WTC11 (cell line): ENCODE measurements at regions not wholly inside any gene's neighbourhood (a gene's known extent, or its start where the extent isn't known, plus 50 kb on each side); places are given as distances from the start of the nearest gene placed in this dataset.
"Not testable (repeated sequence)": the region's sequence is repeated elsewhere in the genome, so short reads cannot be mapped to it uniquely, and the experiment has no call there.

Experiments
- ATAC-seq: fragments of 200-7000 bp; cut with Tn5 transposase; 2 replicates; pipeline ENCODE4 v1.10.0; 2021; ENCODE audit warnings: mild to moderate bottlenecking, moderate library complexity
- CTCF ChIA-PET: fragments of 300-600 bp; sonication (Branson Sonifier 250); formaldehyde crosslinking; loops from one replicate; lab custom pipeline; 2021; ENCODE audit warnings: antibody characterized with exemption; lab: Charles Lee
- POLR2A ChIA-PET: fragments of 350-600 bp; sonication (Branson Sonifier 250); formaldehyde crosslinking; loops from one replicate; lab custom pipeline; 2021; ENCODE audit warnings: antibody characterized with exemption; lab: Charles Lee
- DNase-seq: peaks from one replicate; pipeline ENCODE4 v3.0.0; 2021; ENCODE audit warnings: low spot score
- H3K27ac Mint-ChIP-seq: 2 replicates; pipeline ENCODE4 v1.8.0; 2021; ENCODE audit warnings: mixed read lengths
- H3K27me3 Mint-ChIP-seq: 2 replicates; pipeline ENCODE4 v1.8.0; 2021; ENCODE audit warnings: low read depth, mild to moderate bottlenecking, moderate library complexity, mixed read lengths
- H3K36me3 Mint-ChIP-seq: 2 replicates; pipeline ENCODE4 v1.8.0; 2021; ENCODE audit warnings: mixed read lengths
- H3K4me1 Mint-ChIP-seq: 2 replicates; pipeline ENCODE4 v1.8.0; 2022; ENCODE audit warnings: mixed read lengths
- H3K4me3 Mint-ChIP-seq: 2 replicates; pipeline ENCODE4 v1.8.0; 2021; ENCODE audit warnings: mild to moderate bottlenecking, moderate library complexity, mixed read lengths
- H3K9me3 Mint-ChIP-seq: 2 replicates; pipeline ENCODE4 v1.8.0; 2021; ENCODE audit warnings: mixed read lengths
- ATF6 ChIP-seq: sonication (generic); formaldehyde crosslinking; IDR thresholded peaks from 2 replicates; pipeline ENCODE4 v1.8.1; 2023; ENCODE audit warnings: mild to moderate bottlenecking, missing genetic modification reagents
- CREB1 ChIP-seq: sonication (generic); formaldehyde crosslinking; IDR thresholded peaks from 2 replicates; pipeline ENCODE4 v1.8.0; 2023; ENCODE audit warnings: mild to moderate bottlenecking, missing genetic modification reagents
- ESRRA ChIP-seq: sonication (generic); formaldehyde crosslinking; IDR thresholded peaks from 2 replicates; pipeline ENCODE4 v1.8.1; 2022; ENCODE audit warnings: mild to moderate bottlenecking, missing genetic modification reagents, borderline replicate concordance
- ETV6 ChIP-seq: sonication (generic); formaldehyde crosslinking; IDR thresholded peaks from 2 replicates; pipeline ENCODE4 v1.8.1; 2022; ENCODE audit warnings: mild to moderate bottlenecking, missing genetic modification reagents
- GABPB1 ChIP-seq: sonication (generic); formaldehyde crosslinking; IDR thresholded peaks from 2 replicates; pipeline ENCODE4 v1.8.1; 2023; ENCODE audit warnings: mild to moderate bottlenecking, missing genetic modification reagents
- IRF2 ChIP-seq: sonication (generic); formaldehyde crosslinking; IDR thresholded peaks from 2 replicates; pipeline ENCODE4 v1.8.0; 2022; ENCODE audit warnings: low read depth, missing genetic modification reagents, borderline replicate concordance
- SMAD4 ChIP-seq: sonication (generic); formaldehyde crosslinking; IDR thresholded peaks from 2 replicates; pipeline ENCODE4 v1.8.0; 2022; ENCODE audit warnings: mild to moderate bottlenecking, missing genetic modification reagents
- ZNF425 ChIP-seq: fragments of 250-450 bp; sonication (Bioruptor Pico); conservative IDR thresholded peaks from 2 replicates; pipeline ENCODE4 v1.9.0; 2021; ENCODE audit warnings: mild to moderate bottlenecking
- TF ChIP-seq, protein P1 (sequence below): sonication (generic); formaldehyde crosslinking; IDR thresholded peaks from 2 replicates; pipeline ENCODE4 v1.8.1; 2022; ENCODE audit warnings: low read depth, missing genetic modification reagents, borderline replicate concordance
- TF ChIP-seq, protein P2 (sequence below): sonication (generic); formaldehyde crosslinking; IDR thresholded peaks from 2 replicates; pipeline ENCODE4 v1.8.0; 2023; ENCODE audit warnings: mild to moderate bottlenecking, missing genetic modification reagents

DNA sequence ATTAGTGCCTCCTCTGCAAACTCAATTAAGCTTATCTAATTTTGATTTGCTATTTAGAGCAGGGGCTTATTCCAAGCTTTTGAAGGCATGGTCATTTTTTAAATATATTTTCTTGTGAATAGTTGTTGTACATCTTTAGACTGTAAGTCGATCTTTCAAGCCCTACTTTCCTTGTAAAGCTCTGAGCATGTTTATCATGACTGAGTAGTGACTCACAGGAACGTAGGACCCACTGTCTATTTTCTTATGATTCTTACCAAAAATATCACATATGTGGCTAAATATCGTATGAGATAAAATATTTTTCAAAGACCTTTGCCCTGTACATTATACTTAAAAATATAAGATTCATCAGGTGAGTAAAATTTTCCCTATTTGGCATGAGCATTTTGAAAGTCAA is 440.4 kb upstream of the GRIN3A start (continued):
- TF ChIP-seq IRF2: no peak

DNA sequence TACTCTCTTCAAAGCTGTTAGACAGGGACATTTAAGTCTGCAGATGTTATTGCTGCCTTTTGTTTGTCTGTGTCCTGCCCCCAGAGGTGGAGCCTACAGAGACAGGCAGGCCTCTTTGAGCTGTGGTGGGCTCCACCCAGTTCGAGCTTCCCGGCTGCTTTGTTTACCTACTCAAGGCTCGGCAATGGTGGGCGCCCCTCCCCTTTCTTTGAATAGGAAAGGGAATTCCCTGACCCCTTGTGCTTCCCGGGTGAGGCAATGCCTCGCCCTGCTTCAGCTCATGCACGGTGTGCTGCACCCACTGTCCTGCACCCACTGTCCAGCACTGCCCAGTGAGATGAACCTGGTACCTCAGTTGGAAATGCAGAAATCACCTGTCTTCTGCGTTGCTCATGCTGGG is 435.8 kb upstream of the GRIN3A start:
- DNase-seq, CTCF ChIA-PET, ATAC-seq, H3K4me3 Mint-ChIP-seq, H3K27ac Mint-ChIP-seq, H3K27me3 Mint-ChIP-seq, H3K4me1 Mint-ChIP-seq, POLR2A ChIA-PET: not testable (repeated sequence)
- Mint-ChIP-seq H3K9me3 (peaks cover 58% of the 10 kb centered on the region), H3K36me3 (peaks cover 28% of the 10 kb centered on the region)

DNA sequence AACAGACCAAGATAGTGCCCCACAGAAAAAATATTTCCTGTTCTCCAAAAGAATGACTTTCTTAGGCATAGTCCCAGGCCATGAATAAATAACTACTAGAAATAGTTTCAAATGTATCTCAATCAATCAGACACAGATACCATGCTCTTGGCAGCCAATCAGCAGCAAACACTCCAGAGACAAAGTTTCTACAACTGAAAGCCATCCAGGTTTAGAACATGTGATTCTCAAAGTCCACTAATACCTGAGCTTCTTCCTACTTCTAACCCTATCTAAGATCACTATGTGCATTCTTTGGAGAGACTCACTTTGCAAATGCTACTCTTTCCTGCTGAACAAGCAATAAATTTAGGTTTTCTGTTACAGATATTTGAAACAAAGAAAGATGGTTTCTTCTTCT is 425.8 kb upstream of the GRIN3A start:
- DNase-seq: no peak
- no peak for ATAC-seq
- H3K4me3 Mint-ChIP-seq: no peak overlapping the region
- TF ChIP-seq CREB1 (CRISPR knock-in tag) (no peak), ESRRA (CRISPR knock-in tag) (no peak), ETV6 (CRISPR knock-in tag) (no peak), ATF6 (CRISPR knock-in tag) (no peak), ZNF425 (CRISPR knock-in tag) (no peak), GABPB1 (no peak), SMAD4 (CRISPR knock-in tag) (no peak)
- TF ChIP-seq, protein P1, sequence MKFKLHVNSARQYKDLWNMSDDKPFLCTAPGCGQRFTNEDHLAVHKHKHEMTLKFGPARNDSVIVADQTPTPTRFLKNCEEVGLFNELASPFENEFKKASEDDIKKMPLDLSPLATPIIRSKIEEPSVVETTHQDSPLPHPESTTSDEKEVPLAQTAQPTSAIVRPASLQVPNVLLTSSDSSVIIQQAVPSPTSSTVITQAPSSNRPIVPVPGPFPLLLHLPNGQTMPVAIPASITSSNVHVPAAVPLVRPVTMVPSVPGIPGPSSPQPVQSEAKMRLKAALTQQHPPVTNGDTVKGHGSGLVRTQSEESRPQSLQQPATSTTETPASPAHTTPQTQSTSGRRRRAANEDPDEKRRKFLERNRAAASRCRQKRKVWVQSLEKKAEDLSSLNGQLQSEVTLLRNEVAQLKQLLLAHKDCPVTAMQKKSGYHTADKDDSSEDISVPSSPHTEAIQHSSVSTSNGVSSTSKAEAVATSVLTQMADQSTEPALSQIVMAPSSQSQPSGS (CRISPR knock-in tag): no peak
- TF ChIP-seq, protein P2, sequence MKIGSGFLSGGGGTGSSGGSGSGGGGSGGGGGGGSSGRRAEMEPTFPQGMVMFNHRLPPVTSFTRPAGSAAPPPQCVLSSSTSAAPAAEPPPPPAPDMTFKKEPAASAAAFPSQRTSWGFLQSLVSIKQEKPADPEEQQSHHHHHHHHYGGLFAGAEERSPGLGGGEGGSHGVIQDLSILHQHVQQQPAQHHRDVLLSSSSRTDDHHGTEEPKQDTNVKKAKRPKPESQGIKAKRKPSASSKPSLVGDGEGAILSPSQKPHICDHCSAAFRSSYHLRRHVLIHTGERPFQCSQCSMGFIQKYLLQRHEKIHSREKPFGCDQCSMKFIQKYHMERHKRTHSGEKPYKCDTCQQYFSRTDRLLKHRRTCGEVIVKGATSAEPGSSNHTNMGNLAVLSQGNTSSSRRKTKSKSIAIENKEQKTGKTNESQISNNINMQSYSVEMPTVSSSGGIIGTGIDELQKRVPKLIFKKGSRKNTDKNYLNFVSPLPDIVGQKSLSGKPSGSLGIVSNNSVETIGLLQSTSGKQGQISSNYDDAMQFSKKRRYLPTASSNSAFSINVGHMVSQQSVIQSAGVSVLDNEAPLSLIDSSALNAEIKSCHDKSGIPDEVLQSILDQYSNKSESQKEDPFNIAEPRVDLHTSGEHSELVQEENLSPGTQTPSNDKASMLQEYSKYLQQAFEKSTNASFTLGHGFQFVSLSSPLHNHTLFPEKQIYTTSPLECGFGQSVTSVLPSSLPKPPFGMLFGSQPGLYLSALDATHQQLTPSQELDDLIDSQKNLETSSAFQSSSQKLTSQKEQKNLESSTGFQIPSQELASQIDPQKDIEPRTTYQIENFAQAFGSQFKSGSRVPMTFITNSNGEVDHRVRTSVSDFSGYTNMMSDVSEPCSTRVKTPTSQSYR (CRISPR knock-in tag): no peak
- TF ChIP-seq, all 79 proteins: peak for 0
- ChIA-PET POLR2A (no interaction called here), CTCF (no interaction called here)
- Mint-ChIP-seq H3K27ac (no peak overlapping the region), H3K9me3 (peaks cover 5% of the 10 kb centered on the region), H3K27me3 (no peaks in the 10 kb centered on the region), H3K4me1 (no peaks in the 10 kb centered on the region), H3K36me3 (no peaks in the 10 kb centered on the region)

GRCh38 chr9:102153081-102153480 is 414.6 kb upstream of the GRIN3A start:
- H3K27ac Mint-ChIP-seq, ATAC-seq, H3K36me3 Mint-ChIP-seq, H3K4me1 Mint-ChIP-seq, H3K27me3 Mint-ChIP-seq, POLR2A ChIA-PET, CTCF ChIA-PET: not testable (repeated sequence)
- DNase-seq: peak; percentile 66
- Mint-ChIP-seq H3K9me3 (peaks cover 15% of the 10 kb centered on the region), H3K4me3 (peak overlapping the region; percentile 38)
